ENCODE measurements at regions not wholly inside any gene's neighbourhood (a gene's known extent, or its start where the extent isn't known, plus 50 kb on each side); places are given as distances from the start of the nearest gene placed in this dataset.

DNA sequence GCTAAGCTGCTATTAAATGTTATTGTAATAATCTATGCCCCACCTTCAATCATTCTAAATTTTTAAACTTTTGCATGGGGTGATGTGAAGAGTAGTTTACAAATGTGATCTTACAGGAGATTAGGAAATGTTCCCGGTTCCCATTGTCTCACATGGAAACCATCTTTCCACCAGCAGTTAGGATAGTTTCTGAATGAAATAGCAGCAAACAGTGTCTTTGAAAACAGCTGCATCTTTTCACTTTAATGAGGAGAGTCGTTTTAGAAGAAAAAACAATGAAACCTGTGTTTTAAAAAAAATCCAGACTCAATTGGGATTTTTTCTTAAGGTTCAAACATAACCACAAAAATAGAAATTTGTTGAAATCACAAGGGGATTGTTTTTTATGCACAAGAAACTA lies 134.2 kb downstream of the TLR5 start:
- TF ChIP-seq YY1 (IDR thresholded peaks at IDR 0.05; ENCODE audit: low read depth) (no peak), TAF1 (IDR thresholded peaks at IDR 0.05; ENCODE audit: low read depth) (no peak), EP300 (IDR thresholded peaks at IDR 0.05; ENCODE audit: borderline replicate concordance) (no peak), CREB1 (IDR thresholded peaks at IDR 0.05; ENCODE audit: low read depth) (no peak)

DNA sequence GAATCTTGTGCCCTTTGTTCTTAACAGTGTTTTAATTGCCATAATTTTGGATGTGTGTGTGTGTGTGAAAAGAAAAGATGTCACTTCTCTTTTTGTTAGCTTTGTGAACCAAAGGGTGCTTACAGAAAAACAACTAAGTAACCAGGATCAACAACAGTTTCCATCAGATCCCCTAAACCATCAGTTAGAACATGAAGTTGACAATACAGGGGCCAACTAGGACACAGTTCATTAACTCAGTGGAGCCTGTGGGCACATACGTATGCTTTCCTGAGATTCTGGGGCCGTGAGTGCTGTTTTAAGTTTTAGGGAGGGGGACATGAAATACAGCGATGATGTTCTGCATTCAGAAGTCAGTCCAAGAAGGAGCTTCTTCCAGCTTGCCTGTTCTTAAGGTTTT lies 133.6 kb downstream of the TLR5 start:
- TF ChIP-seq TEAD4 (IDR thresholded peaks at IDR 0.05) = no peak
- TF ChIP-seq USF1 (IDR thresholded peaks at IDR 0.05) = no peak
- TF ChIP-seq CEBPB (IDR thresholded peaks at IDR 0.05) = no peak
- TF ChIP-seq YY1 (IDR thresholded peaks at IDR 0.05; ENCODE audit: low read depth) = no peak
- no peak for TF ChIP-seq ZBTB7A (IDR thresholded peaks at IDR 0.05; ENCODE audit: low read depth)
- no peak for TF ChIP-seq TAF1 (IDR thresholded peaks at IDR 0.05; ENCODE audit: low read depth)

DNA sequence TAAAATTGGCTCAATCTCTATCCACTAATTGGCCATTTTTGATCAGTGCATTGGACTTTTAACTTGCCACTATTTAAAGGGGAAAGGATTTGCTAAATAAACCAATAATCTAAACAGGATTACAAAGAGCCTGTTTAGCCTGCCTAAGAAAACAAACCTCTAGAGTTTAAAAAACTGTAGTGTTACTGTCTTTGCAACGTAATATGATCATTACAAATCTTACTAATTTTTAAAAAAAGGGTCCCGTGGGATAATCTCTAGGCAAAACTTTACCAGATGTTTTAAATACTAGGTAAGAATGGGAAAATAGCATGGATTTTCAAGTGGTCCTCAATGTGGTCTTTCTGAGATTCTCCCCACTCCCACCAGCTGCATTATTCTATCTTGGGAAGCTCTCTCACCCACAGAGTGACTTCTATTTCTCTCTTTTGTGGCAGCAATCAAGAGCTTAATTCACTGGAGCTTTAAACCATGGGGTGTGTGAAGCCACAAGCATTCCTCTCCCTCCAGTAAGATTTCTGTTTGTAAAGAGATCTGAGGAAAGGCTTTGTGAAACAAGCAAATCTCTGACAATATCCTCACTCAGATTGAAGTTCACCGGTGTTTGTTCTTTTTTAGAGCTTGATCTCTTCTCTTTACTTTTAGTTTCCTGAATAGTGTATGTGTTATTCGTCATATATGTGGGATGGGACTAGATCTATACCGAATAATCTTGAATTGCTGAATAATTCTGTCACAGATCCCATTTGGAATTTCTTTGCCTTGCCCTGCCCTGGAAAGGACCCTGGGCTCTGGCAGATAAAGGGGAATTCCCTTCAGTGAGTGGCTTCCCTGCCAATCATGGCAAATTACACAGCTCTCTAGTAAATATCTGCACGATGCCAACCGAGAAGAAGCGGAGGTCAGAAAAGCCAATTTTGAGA lies 132.2 kb downstream of the TLR5 start:
- TF ChIP-seq, protein P1, sequence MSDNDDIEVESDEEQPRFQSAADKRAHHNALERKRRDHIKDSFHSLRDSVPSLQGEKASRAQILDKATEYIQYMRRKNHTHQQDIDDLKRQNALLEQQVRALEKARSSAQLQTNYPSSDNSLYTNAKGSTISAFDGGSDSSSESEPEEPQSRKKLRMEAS (IDR thresholded peaks at IDR 0.05) = no peak
- no peak for TF ChIP-seq TEAD4 (IDR thresholded peaks at IDR 0.05)
- no peak for TF ChIP-seq YY1 (IDR thresholded peaks at IDR 0.05; ENCODE audit: low read depth)
- TF ChIP-seq FOXM1 (IDR thresholded peaks at IDR 0.05; ENCODE audit: borderline replicate concordance, low read depth) = no peak
- TF ChIP-seq EGR1 (IDR thresholded peaks at IDR 0.05) = no peak

DNA sequence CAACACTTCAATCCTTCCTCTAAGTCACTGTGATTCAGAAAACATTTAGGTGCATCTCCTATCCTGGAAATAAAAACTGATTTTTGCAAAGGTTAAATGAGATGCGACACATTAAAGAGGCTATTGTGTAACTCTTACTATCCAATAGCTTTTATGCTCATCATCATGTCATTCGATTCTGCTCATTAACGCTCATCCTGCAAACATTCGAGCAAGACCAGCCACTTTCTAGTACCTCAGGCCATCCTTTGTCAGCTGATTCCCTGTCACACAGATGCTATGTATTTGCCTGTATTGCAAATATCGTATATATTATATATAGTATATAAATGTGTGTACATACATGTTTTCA lies 131.6 kb downstream of the TLR5 start:
- TF ChIP-seq EGR1 (IDR thresholded peaks at IDR 0.05) = no peak
- TF ChIP-seq USF1 (IDR thresholded peaks at IDR 0.05) = no peak
- TF ChIP-seq TCF12 (IDR thresholded peaks at IDR 0.05; ENCODE audit: low read depth) = no peak
- TF ChIP-seq YY1 (IDR thresholded peaks at IDR 0.05; ENCODE audit: low read depth) = no peak
- no peak for TF ChIP-seq CREB1 (IDR thresholded peaks at IDR 0.05; ENCODE audit: low read depth)
- TF ChIP-seq, protein P1 (IDR thresholded peaks at IDR 0.05) = no peak
- no peak for TF ChIP-seq TAF1 (IDR thresholded peaks at IDR 0.05; ENCODE audit: low read depth)
- no peak for TF ChIP-seq CEBPB (IDR thresholded peaks at IDR 0.05)
- no peak for TF ChIP-seq FOXM1 (IDR thresholded peaks at IDR 0.05; ENCODE audit: borderline replicate concordance, low read depth)
- no peak for TF ChIP-seq EP300 (IDR thresholded peaks at IDR 0.05; ENCODE audit: borderline replicate concordance)
- no peak for TF ChIP-seq TEAD4 (IDR thresholded peaks at IDR 0.05)
- TF ChIP-seq RAD21 (IDR thresholded peaks at IDR 0.05; ENCODE audit: low read depth) = no peak
- no peak for TF ChIP-seq REST (IDR thresholded peaks at IDR 0.05; ENCODE audit: low read depth)
- TF ChIP-seq NFIC (IDR thresholded peaks at IDR 0.05) = no peak

GRCh38 chr1:223012176-223012788 lies 130.8 kb downstream of the TLR5 start:
- no peak for TF ChIP-seq EP300 (IDR thresholded peaks at IDR 0.05; ENCODE audit: borderline replicate concordance)
- TF ChIP-seq TAF1 (IDR thresholded peaks at IDR 0.05; ENCODE audit: low read depth) = no peak
- TF ChIP-seq TEAD4 (IDR thresholded peaks at IDR 0.05) = no peak
- TF ChIP-seq EGR1 (IDR thresholded peaks at IDR 0.05) = no peak

GRCh38 chr1:223012938-223013337 lies 130.1 kb downstream of the TLR5 start:
- TF ChIP-seq EGR1 (IDR thresholded peaks at IDR 0.05) (no peak), YY1 (IDR thresholded peaks at IDR 0.05; ENCODE audit: low read depth) (no peak)

DNA sequence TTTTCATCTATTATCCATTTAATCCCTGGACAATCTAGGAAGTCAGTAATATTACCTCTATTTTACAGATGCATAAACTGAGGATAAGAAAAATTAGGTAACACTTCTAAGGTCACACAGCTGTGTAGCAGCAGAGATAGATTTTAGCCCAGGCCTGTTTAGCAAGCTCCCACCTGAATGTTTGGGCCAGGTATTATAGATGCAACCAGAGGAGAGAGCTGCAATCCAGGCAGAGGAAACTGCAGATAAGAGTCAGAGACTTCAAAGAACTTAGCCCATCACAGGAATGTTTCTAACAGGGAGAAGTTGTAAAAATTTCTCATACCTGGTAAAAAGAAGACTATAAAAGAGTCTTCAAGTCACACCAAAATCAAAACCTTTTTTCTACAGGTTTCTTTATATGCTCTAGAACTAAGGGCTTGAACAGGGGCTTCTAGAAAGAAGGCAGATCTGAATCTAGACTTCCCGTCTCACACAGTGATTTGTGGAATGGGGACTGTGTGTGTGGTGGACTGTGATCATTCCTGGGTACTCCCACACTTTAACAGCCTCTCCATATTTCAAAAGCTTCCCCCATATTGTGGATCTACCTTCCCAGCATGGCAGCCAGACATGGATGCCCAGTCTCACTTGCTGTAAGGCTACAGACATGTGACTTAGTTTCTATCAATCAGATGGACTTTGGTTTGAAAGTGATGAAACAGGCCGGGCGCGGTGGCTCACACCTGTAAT lies 128.7 kb downstream of the TLR5 start:
- TF ChIP-seq TCF12 (IDR thresholded peaks at IDR 0.05; ENCODE audit: low read depth) = no peak
- TF ChIP-seq CEBPB (IDR thresholded peaks at IDR 0.05) = no peak
- no peak for TF ChIP-seq RAD21 (IDR thresholded peaks at IDR 0.05; ENCODE audit: low read depth)
- no peak for TF ChIP-seq USF1 (IDR thresholded peaks at IDR 0.05)
- no peak for TF ChIP-seq CREB1 (IDR thresholded peaks at IDR 0.05; ENCODE audit: low read depth)
- TF ChIP-seq TEAD4 (IDR thresholded peaks at IDR 0.05) = no peak
- no peak for TF ChIP-seq REST (IDR thresholded peaks at IDR 0.05; ENCODE audit: low read depth)
- no peak for TF ChIP-seq ZBTB7A (IDR thresholded peaks at IDR 0.05; ENCODE audit: low read depth)
- TF ChIP-seq, protein P1 (IDR thresholded peaks at IDR 0.05) = no peak
- TF ChIP-seq EP300 (IDR thresholded peaks at IDR 0.05; ENCODE audit: borderline replicate concordance) = no peak
- no peak for TF ChIP-seq NFIC (IDR thresholded peaks at IDR 0.05)
